ENCODE measurements at regions not wholly inside any gene's neighbourhood (a gene's known extent, or its start where the extent isn't known, plus 50 kb on each side); places are given as distances from the start of the nearest gene placed in this dataset.

GRCh38 chr11:112753706-112754105 lies 207.5 kb upstream of the NCAM1 start:
- Histone ChIP-seq H3K9me3 (replicated peaks) (no peaks in the 10 kb centered on the region), H3K4me3 (no peak overlapping the region), H3K27me3 (ENCODE audit: low read depth) (no peaks in the 10 kb centered on the region), H3K36me3 (no peaks in the 10 kb centered on the region), H3K27ac (replicated peaks) (no peak overlapping the region), H3K4me1 (peaks cover 18% of the 10 kb centered on the region)
- TF ChIP-seq CTCF (IDR thresholded peaks at IDR 0.05; ENCODE audit: borderline replicate concordance): no peak
- intact Hi-C loops (cut with micrococcal nuclease): no loop called here
- no peak for DNase-seq

GRCh38 chr11:112759418-112759817 lies 201.8 kb upstream of the NCAM1 start:
- DNase-seq: no peak
- Histone ChIP-seq H3K4me1 (peaks cover 40% of the 10 kb centered on the region), H3K9me3 (replicated peaks) (no peaks in the 10 kb centered on the region), H3K27me3 (ENCODE audit: low read depth) (no peaks in the 10 kb centered on the region), H3K27ac (replicated peaks) (peak overlapping the region; percentile 70), H3K4me3 (no peak overlapping the region), H3K36me3 (no peaks in the 10 kb centered on the region)
- intact Hi-C loops (cut with micrococcal nuclease): no loop called here
- TF ChIP-seq CTCF (IDR thresholded peaks at IDR 0.05; ENCODE audit: borderline replicate concordance): no peak

GRCh38 chr11:112760396-112761059 lies 200.7 kb upstream of the NCAM1 start:
- no peak for DNase-seq
- peak overlapping the region; percentile 70 for H3K27ac ChIP-seq (replicated peaks)

GRCh38 chr11:112761911-112762706 lies 199.1 kb upstream of the NCAM1 start:
- TF ChIP-seq CTCF (IDR thresholded peaks at IDR 0.05; ENCODE audit: borderline replicate concordance): no peak
- peaks cover 40% of the 10 kb centered on the region for H3K4me1 ChIP-seq
- intact Hi-C loops (cut with micrococcal nuclease): no loop called here
- H3K27me3 ChIP-seq (ENCODE audit: low read depth): no peaks in the 10 kb centered on the region
- H3K4me3 ChIP-seq: no peak overlapping the region
- no peak for DNase-seq
- no peaks in the 10 kb centered on the region for H3K9me3 ChIP-seq (replicated peaks)
- H3K27ac ChIP-seq (replicated peaks): peak overlapping the region; percentile 51
- H3K36me3 ChIP-seq: no peaks in the 10 kb centered on the region

More at GRCh38 chr11:112760396-112761059, 200.7 kb upstream of the NCAM1 start:
- no peak for TF ChIP-seq CTCF (IDR thresholded peaks at IDR 0.05; ENCODE audit: borderline replicate concordance)
- Histone ChIP-seq H3K27me3 (ENCODE audit: low read depth) (no peaks in the 10 kb centered on the region), H3K36me3 (no peaks in the 10 kb centered on the region), H3K9me3 (replicated peaks) (no peaks in the 10 kb centered on the region), H3K4me1 (peaks cover 40% of the 10 kb centered on the region), H3K4me3 (no peak overlapping the region)
- intact Hi-C loops (cut with micrococcal nuclease): no loop called here

GRCh38 chr11:112762707-112763090 lies 198.5 kb upstream of the NCAM1 start:
- Histone ChIP-seq H3K4me1 (peaks cover 39% of the 10 kb centered on the region), H3K27ac (replicated peaks) (peak overlapping the region; percentile 51), H3K9me3 (replicated peaks) (no peaks in the 10 kb centered on the region), H3K36me3 (no peaks in the 10 kb centered on the region), H3K4me3 (no peak overlapping the region), H3K27me3 (ENCODE audit: low read depth) (no peaks in the 10 kb centered on the region)
- DNase-seq: no peak
- intact Hi-C loops (cut with micrococcal nuclease): no loop called here
- no peak for TF ChIP-seq CTCF (IDR thresholded peaks at IDR 0.05; ENCODE audit: borderline replicate concordance)
